ENCODE measurements at regions not wholly inside any gene's neighbourhood (a gene's known extent, or its start where the extent isn't known, plus 50 kb on each side); places are given as distances from the start of the nearest gene placed in this dataset.

DNA sequence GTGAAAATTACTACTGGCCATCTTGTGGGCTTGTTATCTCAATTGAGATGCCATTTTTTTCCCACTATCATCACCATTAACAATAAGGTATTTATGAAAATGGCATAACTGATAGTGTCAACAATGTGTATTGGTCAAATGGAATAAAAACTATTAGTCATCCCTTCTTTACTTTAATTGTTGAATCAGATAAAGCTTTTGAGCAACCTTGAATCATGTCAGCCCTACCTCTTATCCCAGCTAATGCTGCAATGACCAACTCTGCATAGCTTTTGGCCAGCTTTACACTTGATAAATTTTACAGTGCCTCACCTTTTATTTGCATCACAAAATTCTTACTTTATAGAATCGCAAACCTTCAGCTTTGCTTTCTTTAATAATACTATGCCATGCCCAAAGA lies 784.0 kb upstream of the PRR20A start:
- TF ChIP-seq, protein P1, sequence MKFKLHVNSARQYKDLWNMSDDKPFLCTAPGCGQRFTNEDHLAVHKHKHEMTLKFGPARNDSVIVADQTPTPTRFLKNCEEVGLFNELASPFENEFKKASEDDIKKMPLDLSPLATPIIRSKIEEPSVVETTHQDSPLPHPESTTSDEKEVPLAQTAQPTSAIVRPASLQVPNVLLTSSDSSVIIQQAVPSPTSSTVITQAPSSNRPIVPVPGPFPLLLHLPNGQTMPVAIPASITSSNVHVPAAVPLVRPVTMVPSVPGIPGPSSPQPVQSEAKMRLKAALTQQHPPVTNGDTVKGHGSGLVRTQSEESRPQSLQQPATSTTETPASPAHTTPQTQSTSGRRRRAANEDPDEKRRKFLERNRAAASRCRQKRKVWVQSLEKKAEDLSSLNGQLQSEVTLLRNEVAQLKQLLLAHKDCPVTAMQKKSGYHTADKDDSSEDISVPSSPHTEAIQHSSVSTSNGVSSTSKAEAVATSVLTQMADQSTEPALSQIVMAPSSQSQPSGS (CRISPR knock-in tag; IDR thresholded peaks at IDR 0.05; ENCODE audit: borderline replicate concordance, low read depth): no peak
- TF ChIP-seq, protein P2, sequence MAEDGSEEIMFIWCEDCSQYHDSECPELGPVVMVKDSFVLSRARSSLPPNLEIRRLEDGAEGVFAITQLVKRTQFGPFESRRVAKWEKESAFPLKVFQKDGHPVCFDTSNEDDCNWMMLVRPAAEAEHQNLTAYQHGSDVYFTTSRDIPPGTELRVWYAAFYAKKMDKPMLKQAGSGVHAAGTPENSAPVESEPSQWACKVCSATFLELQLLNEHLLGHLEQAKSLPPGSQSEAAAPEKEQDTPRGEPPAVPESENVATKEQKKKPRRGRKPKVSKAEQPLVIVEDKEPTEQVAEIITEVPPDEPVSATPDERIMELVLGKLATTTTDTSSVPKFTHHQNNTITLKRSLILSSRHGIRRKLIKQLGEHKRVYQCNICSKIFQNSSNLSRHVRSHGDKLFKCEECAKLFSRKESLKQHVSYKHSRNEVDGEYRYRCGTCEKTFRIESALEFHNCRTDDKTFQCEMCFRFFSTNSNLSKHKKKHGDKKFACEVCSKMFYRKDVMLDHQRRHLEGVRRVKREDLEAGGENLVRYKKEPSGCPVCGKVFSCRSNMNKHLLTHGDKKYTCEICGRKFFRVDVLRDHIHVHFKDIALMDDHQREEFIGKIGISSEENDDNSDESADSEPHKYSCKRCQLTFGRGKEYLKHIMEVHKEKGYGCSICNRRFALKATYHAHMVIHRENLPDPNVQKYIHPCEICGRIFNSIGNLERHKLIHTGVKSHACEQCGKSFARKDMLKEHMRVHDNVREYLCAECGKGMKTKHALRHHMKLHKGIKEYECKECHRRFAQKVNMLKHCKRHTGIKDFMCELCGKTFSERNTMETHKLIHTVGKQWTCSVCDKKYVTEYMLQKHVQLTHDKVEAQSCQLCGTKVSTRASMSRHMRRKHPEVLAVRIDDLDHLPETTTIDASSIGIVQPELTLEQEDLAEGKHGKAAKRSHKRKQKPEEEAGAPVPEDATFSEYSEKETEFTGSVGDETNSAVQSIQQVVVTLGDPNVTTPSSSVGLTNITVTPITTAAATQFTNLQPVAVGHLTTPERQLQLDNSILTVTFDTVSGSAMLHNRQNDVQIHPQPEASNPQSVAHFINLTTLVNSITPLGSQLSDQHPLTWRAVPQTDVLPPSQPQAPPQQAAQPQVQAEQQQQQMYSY (CRISPR knock-in tag; IDR thresholded peaks at IDR 0.05): no peak
